ENCODE measurements at regions not wholly inside any gene's neighbourhood (a gene's known extent, or its start where the extent isn't known, plus 50 kb on each side); places are given as distances from the start of the nearest gene placed in this dataset.

GRCh38 chr18:37662099-37662498, 96.5 kb upstream of the CELF4 start:
- Histone ChIP-seq H3K27me3 (ENCODE audit: insufficient read depth) (no peaks in the 10 kb centered on the region), H3F3A (replicated peaks; ENCODE audit: low read depth) (no peaks in the 10 kb centered on the region), H3K4me3 (no peak overlapping the region), H3K4me1 (ENCODE audit: insufficient read depth) (no peaks in the 10 kb centered on the region), H2AFZ (no peak overlapping the region), H3K27ac (ENCODE audit: low read depth) (no peak overlapping the region), H3K79me2 (replicated peaks; ENCODE audit: insufficient read depth) (no peaks in the 10 kb centered on the region), H3K4me2 (no peak overlapping the region), H3K36me3 (ENCODE audit: insufficient read depth) (no peaks in the 10 kb centered on the region), H4K20me1 (replicated peaks; ENCODE audit: insufficient read depth) (no peaks in the 10 kb centered on the region), H3K9me2 (ENCODE audit: insufficient read depth) (peaks cover 8% of the 10 kb centered on the region; the same call in 1 of the 2 replicates)
- TF ChIP-seq EZH2phosphoT487 (IDR thresholded peaks at IDR 0.05; ENCODE audit: unreplicated experiment) (no peak), STAT1 (IDR thresholded peaks at IDR 0.05; ENCODE audit: unreplicated experiment) (no peak), CREB1 (CRISPR knock-in tag; IDR thresholded peaks at IDR 0.05; ENCODE audit: low read depth) (no peak), ETS1 (IDR thresholded peaks at IDR 0.05) (no peak), EZH2 (IDR thresholded peaks at IDR 0.05; ENCODE audit: low read depth, unreplicated experiment) (no peak), REST (IDR thresholded peaks at IDR 0.05; ENCODE audit: unreplicated experiment) (no peak), ZNF331 (CRISPR knock-in tag; IDR thresholded peaks at IDR 0.05; ENCODE audit: low read depth) (no peak), ZNF462 (CRISPR knock-in tag; IDR thresholded peaks at IDR 0.05) (no peak), NANOG (IDR thresholded peaks at IDR 0.05; ENCODE audit: borderline replicate concordance) (no peak), POLR2AphosphoS5 (IDR thresholded peaks at IDR 0.05; ENCODE audit: low read depth) (no peak), ZNF114 (CRISPR knock-in tag; IDR thresholded peaks at IDR 0.05) (no peak), JUNB (IDR thresholded peaks at IDR 0.05; ENCODE audit: unreplicated experiment) (no peak), CTCF (conservative IDR thresholded peaks at IDR 0.05; ENCODE audit: low read depth in 2 of 2) (no peak)
- H3K9me3 Mint-ChIP-seq, result no peaks in the 10 kb centered on the region
- peaks cover 16% of the 10 kb centered on the region for H3K4me1 Mint-ChIP-seq
- no peak overlapping the region for H3K27ac Mint-ChIP-seq
- H3K36me3 Mint-ChIP-seq (ENCODE audit: low read depth), result no peaks in the 10 kb centered on the region
- ATAC-seq (no peak), DNase-seq (ENCODE audit: low spot score) (no peak)
- no peak overlapping the region for H3K4me3 Mint-ChIP-seq
- H3K27me3 Mint-ChIP-seq (ENCODE audit: insufficient read depth, low read depth, poor library complexity), result peaks cover 8% of the 10 kb centered on the region

All from GM23338 (cell line).